Non-pigmented ciliary epithelial cell (primary cell): ENCODE measurements at regions not wholly inside any gene's neighbourhood (a gene's known extent, or its start where the extent isn't known, plus 50 kb on each side); places are given as distances from the start of the nearest gene placed in this dataset.

Experiments
- DNase-seq: peaks from one replicate; pipeline ENCODE4 v3.0.0-alpha.2; 2010; ENCODE audit warnings: low read depth

GRCh38 chr20:22791396-22791795, 207.0 kb upstream of the FOXA2 start:
- DNase-seq: no peak

GRCh38 chr20:22791877-22792525, 207.6 kb upstream of the FOXA2 start:
- no peak for DNase-seq

GRCh38 chr20:22794200-22794599, 209.8 kb upstream of the FOXA2 start:
- DNase-seq: no peak

- no peak for DNase-seq
Measured at GRCh38 chr20:22795433-22795832, 211.1 kb upstream of the FOXA2 start.

GRCh38 chr20:22795871-22796270, 211.5 kb upstream of the FOXA2 start:
- DNase-seq: peak; percentile 99

- peak; percentile 46 for DNase-seq
Measured at GRCh38 chr20:22796469-22797077, 212.2 kb upstream of the FOXA2 start.

GRCh38 chr20:22797103-22797502, 212.7 kb upstream of the FOXA2 start:
- DNase-seq: no peak

GRCh38 chr20:22799687-22800086, 215.3 kb upstream of the FOXA2 start:
- DNase-seq: no peak

- no peak for DNase-seq
Measured at GRCh38 chr20:22800129-22800528, 215.8 kb upstream of the FOXA2 start.

- DNase-seq: no peak
Measured at GRCh38 chr20:22801528-22801927, 217.2 kb upstream of the FOXA2 start.

- DNase-seq: no peak
Measured at GRCh38 chr20:22802296-22802695, 217.9 kb upstream of the FOXA2 start.

- no peak for DNase-seq
Measured at GRCh38 chr20:22805219-22805618, 220.8 kb upstream of the FOXA2 start.

GRCh38 chr20:22805996-22806395, 221.6 kb upstream of the FOXA2 start:
- no peak for DNase-seq

- DNase-seq: no peak
Measured at GRCh38 chr20:22807045-22807444, 222.7 kb upstream of the FOXA2 start.

GRCh38 chr20:22807646-22808244, 223.4 kb upstream of the FOXA2 start:
- DNase-seq: no peak

- no peak for DNase-seq
Measured at GRCh38 chr20:22808628-22809027, 224.3 kb upstream of the FOXA2 start.

GRCh38 chr20:22810030-22810429, 225.1 kb upstream of the SSTR4 start:
- no peak for DNase-seq

GRCh38 chr20:22810626-22811569, 224.2 kb upstream of the SSTR4 start:
- no peak for DNase-seq

GRCh38 chr20:22814471-22815205, 220.5 kb upstream of the SSTR4 start:
- DNase-seq: no peak

- no peak for DNase-seq
Measured at GRCh38 chr20:22815206-22815551, 219.9 kb upstream of the SSTR4 start.

- no peak for DNase-seq
Measured at GRCh38 chr20:22815603-22816315, 219.4 kb upstream of the SSTR4 start.
